ENCODE measurements at regions not wholly inside any gene's neighbourhood (a gene's known extent, or its start where the extent isn't known, plus 50 kb on each side); places are given as distances from the start of the nearest gene placed in this dataset.

GRCh38 chr6:68342286-68342685 lies 292.8 kb upstream of the ADGRB3 start:
- H3K4me3 ChIP-seq (ENCODE audit: low read depth, low read length), result no peak overlapping the region
- TF ChIP-seq CTCF (IDR thresholded peaks at IDR 0.05; ENCODE audit: borderline replicate concordance, insufficient read depth, low read depth, low read length), result no peak

- H3K4me3 ChIP-seq (ENCODE audit: low read depth, low read length), result no peak overlapping the region
- TF ChIP-seq CTCF (IDR thresholded peaks at IDR 0.05; ENCODE audit: borderline replicate concordance, insufficient read depth, low read depth, low read length), result no peak
Measured at GRCh38 chr6:68339488-68340131, 295.5 kb upstream of the ADGRB3 start.

DNA sequence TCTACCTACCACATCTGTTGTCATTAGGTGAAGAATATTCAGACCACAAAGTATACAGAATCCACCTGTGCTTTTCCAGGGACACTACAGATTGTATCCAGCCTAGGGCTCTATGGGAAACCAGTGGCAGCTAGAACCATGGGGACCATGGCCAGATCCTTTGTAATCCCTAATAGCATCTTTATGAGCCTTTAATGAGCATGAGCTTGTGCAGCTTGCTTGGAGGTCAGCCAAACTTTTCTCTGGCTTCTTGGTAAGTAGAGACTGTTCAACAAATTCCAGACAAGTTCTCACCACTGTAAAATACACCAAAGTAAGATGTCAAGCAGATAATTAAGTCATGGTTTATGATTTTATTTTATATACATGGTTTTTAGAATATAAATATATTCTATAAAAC lies 301.6 kb upstream of the ADGRB3 start:
- no peak overlapping the region for H3K4me3 ChIP-seq (ENCODE audit: low read depth, low read length)
- TF ChIP-seq CTCF (IDR thresholded peaks at IDR 0.05; ENCODE audit: borderline replicate concordance, insufficient read depth, low read depth, low read length), result no peak

DNA sequence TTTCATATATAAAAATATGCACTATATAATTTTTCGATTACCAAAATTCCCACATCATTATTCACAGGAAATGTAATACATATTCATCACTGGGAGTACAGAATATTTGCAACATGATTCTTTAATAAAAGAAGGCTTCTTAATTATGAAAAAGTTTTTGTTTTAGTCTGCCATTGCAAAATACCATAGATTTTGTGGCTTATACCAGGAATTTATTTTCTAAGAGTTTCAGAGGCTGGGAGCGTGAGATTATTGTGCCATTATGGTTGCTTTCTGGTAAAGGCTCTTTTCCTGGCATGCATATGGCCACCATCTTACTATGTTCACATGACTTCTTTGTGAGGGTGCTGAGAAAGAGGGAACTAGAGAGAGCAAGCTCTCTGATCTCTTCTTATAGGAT lies 306.9 kb upstream of the ADGRB3 start:
- TF ChIP-seq CTCF (IDR thresholded peaks at IDR 0.05; ENCODE audit: borderline replicate concordance, insufficient read depth, low read depth, low read length), result no peak

GRCh38 chr6:68326762-68327161 lies 308.3 kb upstream of the ADGRB3 start:
- TF ChIP-seq CTCF (IDR thresholded peaks at IDR 0.05; ENCODE audit: borderline replicate concordance, insufficient read depth, low read depth, low read length), result no peak
- H3K4me3 ChIP-seq (ENCODE audit: low read depth, low read length), result no peak overlapping the region

More for the DNA sequence above, 306.9 kb upstream of the ADGRB3 start:
- H3K4me3 ChIP-seq (ENCODE audit: low read depth, low read length), result no peak overlapping the region

DNA sequence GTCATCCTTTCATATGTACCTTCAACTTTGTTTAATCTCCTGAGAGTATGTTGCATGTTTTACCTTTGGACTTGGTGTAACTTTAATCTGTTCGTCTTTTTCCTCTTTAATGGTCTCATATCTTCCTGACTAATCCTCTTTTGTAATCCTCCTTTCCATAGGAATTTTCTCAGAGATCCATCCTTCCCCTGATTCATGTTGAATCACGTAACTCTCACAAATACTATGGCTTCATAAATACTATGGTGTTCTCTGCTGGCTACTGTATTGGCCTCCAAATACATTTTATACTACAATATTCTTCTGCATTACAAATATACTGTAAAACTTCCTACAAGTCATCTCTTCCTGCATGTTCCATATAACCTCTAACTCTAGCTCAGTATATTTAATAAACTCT lies 317.7 kb upstream of the ADGRB3 start:
- H3K4me3 ChIP-seq (ENCODE audit: low read depth, low read length), result no peak overlapping the region
- TF ChIP-seq CTCF (IDR thresholded peaks at IDR 0.05; ENCODE audit: borderline replicate concordance, insufficient read depth, low read depth, low read length), result no peak

GRCh38 chr6:68313911-68314310 lies 321.2 kb upstream of the ADGRB3 start:
- no peak overlapping the region for H3K4me3 ChIP-seq (ENCODE audit: low read depth, low read length)
- no peak for TF ChIP-seq CTCF (IDR thresholded peaks at IDR 0.05; ENCODE audit: borderline replicate concordance, insufficient read depth, low read depth, low read length)

All from GM12875 (cell line).